Peyer's patch (tissue), 4 donors: ENCODE measurements at regions not wholly inside any gene's neighbourhood (a gene's known extent, or its start where the extent isn't known, plus 50 kb on each side); places are given as distances from the start of the nearest gene placed in this dataset.

Source experiments
- DNase-seq, 3 donors: peaks; one replicate each; pipeline ENCODE4 v3.0.0-alpha.2; 2017 to 2019
- H3K27ac ChIP-seq, 4 donors: fragments of 200-600 bp; sonication (generic); one replicate each; pipeline ENCODE4 v1.5.1; 2016 to 2019
- H3K27me3 ChIP-seq, 2 donors: fragments of 200-600 bp; sonication (generic); one replicate each; pipeline ENCODE4 v1.5.1; 2019
- H3K36me3 ChIP-seq, 3 donors: fragments of 200-600 bp; sonication (generic); one replicate each; pipeline ENCODE4 v1.5.1; 2016 to 2019
- H3K4me1 ChIP-seq, 4 donors: fragments of 200-600 bp; sonication (generic); one replicate each; pipeline ENCODE4 v1.5.1; 2016 to 2019
- H3K4me3 ChIP-seq, 4 donors: fragments of 200-600 bp; sonication (generic); 1 replicate in 3 of 4; 2 replicates in 1 of 4; pipeline ENCODE4 v1.5.1; 2016 to 2019; ENCODE audit warnings: mild to moderate bottlenecking in 1 of 4
- H3K9me3 ChIP-seq, 4 donors: fragments of 200-600 bp; sonication (generic); one replicate each; pipeline ENCODE4 v1.5.1; 2016 to 2019; ENCODE audit warnings: mild to moderate bottlenecking in 1 of 4
- POLR2A ChIP-seq, 2 donors: fragments of 450-650 bp; IDR thresholded peaks; one replicate each; pipeline ENCODE4 v1.5.1; 2017; ENCODE audit warnings: antibody characterized with exemption in 2 of 2, mild to moderate bottlenecking in 2 of 2, moderate library complexity in 2 of 2
- TF ChIP-seq, protein P1 (sequence below), 6 experiments: fragments of 450-650 bp in 4 of 6; fragments of 200-600 bp in 2 of 6; sonication (generic) in 1 of 6; IDR thresholded peaks; one replicate each; pipeline ENCODE4 v1.5.1; 2017 to 2019; ENCODE audit warnings: antibody characterized with exemption in 6 of 6, mild to moderate bottlenecking in 3 of 6, moderate library complexity in 1 of 6

DNA sequence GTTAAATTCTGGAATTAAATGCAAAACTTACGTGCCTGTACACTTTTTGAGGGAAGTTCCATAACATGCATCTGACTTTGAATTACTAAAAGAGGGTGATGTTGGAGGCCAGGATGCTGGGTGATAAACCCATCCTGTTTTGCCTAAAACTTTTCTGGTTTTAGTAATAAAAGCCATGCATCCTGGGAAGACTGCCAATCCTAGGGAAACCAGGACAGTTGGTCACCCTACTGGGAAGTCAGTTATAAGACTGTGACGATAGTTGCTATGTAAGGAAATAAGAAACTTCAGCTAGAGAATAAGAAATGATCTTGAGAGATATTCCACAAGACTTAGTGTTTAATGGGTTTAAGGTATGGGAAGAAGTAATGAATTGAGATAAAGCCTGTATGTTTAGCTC, 336.6 kb upstream of the LYPLAL1 start:
- DNase-seq: no peak
- TF ChIP-seq, protein P1, sequence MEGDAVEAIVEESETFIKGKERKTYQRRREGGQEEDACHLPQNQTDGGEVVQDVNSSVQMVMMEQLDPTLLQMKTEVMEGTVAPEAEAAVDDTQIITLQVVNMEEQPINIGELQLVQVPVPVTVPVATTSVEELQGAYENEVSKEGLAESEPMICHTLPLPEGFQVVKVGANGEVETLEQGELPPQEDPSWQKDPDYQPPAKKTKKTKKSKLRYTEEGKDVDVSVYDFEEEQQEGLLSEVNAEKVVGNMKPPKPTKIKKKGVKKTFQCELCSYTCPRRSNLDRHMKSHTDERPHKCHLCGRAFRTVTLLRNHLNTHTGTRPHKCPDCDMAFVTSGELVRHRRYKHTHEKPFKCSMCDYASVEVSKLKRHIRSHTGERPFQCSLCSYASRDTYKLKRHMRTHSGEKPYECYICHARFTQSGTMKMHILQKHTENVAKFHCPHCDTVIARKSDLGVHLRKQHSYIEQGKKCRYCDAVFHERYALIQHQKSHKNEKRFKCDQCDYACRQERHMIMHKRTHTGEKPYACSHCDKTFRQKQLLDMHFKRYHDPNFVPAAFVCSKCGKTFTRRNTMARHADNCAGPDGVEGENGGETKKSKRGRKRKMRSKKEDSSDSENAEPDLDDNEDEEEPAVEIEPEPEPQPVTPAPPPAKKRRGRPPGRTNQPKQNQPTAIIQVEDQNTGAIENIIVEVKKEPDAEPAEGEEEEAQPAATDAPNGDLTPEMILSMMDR (IDR thresholded peaks at IDR 0.05): no peak
- no peak for TF ChIP-seq POLR2A (IDR thresholded peaks at IDR 0.05)
- H3K4me1 ChIP-seq: no peaks in the 10 kb centered on the region
- no peak overlapping the region for H3K4me3 ChIP-seq
- H3K27ac ChIP-seq: no peak overlapping the region
- no peaks in the 10 kb centered on the region for H3K9me3 ChIP-seq
- H3K36me3 ChIP-seq: no peaks in the 10 kb centered on the region
- H3K27me3 ChIP-seq: no peaks in the 10 kb centered on the region

DNA sequence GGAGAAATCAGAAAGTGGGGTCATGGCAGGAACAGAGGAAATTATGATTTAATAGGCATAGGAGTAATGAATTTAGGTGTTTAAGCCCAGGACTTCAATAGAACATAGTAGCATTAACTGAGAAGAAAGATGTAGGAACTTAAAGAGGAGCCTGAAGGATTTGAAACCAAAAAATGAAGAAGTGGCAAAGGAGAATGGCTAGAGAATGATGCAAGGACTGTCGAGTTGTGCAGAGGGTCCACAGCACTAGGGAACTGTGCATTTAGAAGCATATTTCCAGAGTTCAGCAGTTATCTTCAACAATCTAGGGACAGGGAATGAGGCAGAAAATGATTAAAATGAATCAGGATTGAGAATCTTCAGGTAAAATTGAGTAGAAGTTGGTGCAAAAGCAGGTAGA, 328.1 kb upstream of the LYPLAL1 start:
- TF ChIP-seq POLR2A (IDR thresholded peaks at IDR 0.05): no peak
- TF ChIP-seq, protein P1 (IDR thresholded peaks at IDR 0.05): no peak
- H3K27me3 ChIP-seq: no peaks in the 10 kb centered on the region
- H3K4me3 ChIP-seq: no peak overlapping the region
- no peaks in the 10 kb centered on the region for H3K36me3 ChIP-seq
- no peak for DNase-seq
- H3K4me1 ChIP-seq: no peaks in the 10 kb centered on the region
- H3K27ac ChIP-seq: no peak overlapping the region
- no peaks in the 10 kb centered on the region for H3K9me3 ChIP-seq

DNA sequence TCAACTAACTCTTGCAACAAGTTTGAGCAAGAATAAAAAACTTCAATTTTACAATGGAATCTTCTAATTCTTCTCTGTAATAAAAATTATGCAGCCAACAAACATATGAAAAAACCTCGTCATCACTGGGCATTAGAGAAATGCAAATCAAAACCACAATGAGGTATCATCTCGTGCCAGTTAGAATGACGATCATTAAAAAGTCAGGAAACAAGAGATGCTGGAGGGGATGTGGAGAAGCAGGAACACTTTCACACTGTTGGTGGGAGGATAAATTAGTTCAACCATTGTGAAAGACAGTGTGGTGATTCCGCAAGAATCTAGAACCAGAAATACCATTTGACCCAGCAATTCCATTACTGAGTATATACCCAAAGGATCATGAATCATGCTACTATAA, 327.5 kb upstream of the LYPLAL1 start:
- TF ChIP-seq, protein P1 (IDR thresholded peaks at IDR 0.05): no peak
- TF ChIP-seq POLR2A (IDR thresholded peaks at IDR 0.05): no peak
- H3K36me3 ChIP-seq: no peaks in the 10 kb centered on the region
- no peaks in the 10 kb centered on the region for H3K9me3 ChIP-seq
- H3K27me3 ChIP-seq: no peaks in the 10 kb centered on the region
- H3K27ac ChIP-seq: no peak overlapping the region
- H3K4me3 ChIP-seq: no peak overlapping the region
- H3K4me1 ChIP-seq: no peaks in the 10 kb centered on the region
- no peak for DNase-seq

DNA sequence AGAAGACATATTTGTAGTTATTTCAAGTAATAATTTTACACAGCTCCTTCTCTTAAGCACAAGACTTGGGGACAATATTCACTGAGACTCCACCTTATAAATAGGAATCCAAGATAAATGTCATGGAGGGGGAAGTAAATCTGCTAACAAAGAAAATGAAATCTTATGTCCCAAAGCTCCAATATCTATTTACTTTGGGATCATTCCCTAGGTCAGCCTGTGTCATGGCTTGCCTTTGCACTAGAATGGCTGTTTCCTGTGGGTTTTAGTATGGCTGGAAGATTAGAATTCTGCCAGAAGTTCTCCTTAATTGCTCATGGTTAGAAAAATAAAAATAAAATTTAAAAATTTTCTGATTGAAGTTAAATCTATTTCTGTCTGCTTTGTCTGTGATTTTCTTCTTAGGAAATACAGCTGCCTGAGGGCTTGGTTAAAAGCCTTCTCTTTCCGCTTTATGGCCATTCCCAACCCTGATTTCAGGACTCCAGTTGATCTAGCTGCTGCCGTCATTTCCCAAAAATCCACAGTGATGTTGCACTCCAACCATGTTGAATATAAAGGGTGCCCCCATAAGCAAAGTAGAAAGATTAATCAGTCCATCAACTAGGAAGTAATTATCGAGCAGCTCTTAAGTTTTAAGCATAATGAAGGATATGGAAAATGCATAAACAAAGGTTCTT, 326.4 kb upstream of the LYPLAL1 start:
- no peaks in the 10 kb centered on the region for H3K36me3 ChIP-seq
- H3K27me3 ChIP-seq: no peaks in the 10 kb centered on the region
- TF ChIP-seq, protein P1 (IDR thresholded peaks at IDR 0.05): no peak
- no peak for TF ChIP-seq POLR2A (IDR thresholded peaks at IDR 0.05)

DNA sequence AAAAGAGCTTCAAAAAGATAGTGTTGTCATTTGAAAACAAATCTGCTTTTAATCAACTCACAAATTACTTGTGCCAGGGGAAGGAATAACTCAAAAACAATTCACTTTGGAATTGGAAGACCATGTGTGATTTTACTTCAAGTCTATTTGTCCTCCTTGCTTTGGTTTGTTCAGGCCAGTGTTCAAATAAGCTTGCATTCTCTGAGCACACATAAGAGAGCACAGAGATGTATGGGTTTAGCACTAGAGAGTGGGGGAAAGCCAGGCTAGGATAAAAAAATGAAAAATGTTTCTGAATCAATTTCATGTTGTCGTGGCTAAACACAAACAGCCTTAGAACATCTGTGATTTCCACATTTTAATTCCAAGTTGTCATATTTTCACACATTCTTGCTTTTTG, 325.7 kb upstream of the LYPLAL1 start:
- TF ChIP-seq, protein P1 (IDR thresholded peaks at IDR 0.05): no peak
- TF ChIP-seq POLR2A (IDR thresholded peaks at IDR 0.05): no peak
- Histone ChIP-seq H3K27me3 (no peaks in the 10 kb centered on the region), H3K4me1 (no peaks in the 10 kb centered on the region), H3K9me3 (no peaks in the 10 kb centered on the region), H3K27ac (no peak overlapping the region), H3K36me3 (no peaks in the 10 kb centered on the region), H3K4me3 (no peak overlapping the region)
- DNase-seq: no peak

More for the DNA sequence above, 326.4 kb upstream of the LYPLAL1 start:
- H3K27ac ChIP-seq: no peak overlapping the region
- no peak for DNase-seq
- H3K4me1 ChIP-seq: no peaks in the 10 kb centered on the region
- H3K4me3 ChIP-seq: no peak overlapping the region
- no peaks in the 10 kb centered on the region for H3K9me3 ChIP-seq

DNA sequence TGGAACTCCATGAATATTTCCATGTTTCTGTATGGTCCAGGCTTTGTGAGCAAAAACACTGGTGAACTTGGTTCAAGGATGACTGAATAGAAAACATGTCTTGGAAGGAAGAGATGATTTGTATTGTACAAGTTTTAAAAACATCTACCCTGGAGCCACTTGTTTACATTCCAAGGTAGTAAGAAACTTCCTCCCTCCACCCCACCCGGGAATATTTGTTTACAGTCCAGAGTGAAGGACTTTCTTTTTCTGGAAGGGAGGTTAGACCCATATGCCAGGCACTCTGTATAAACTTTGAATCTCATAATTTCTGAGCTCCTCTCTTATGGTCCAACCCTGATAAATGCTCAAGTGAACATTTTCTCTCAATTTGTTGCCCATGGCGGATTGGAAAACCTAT, 323.3 kb upstream of the LYPLAL1 start:
- Histone ChIP-seq H3K4me3 (no peak overlapping the region), H3K27me3 (no peaks in the 10 kb centered on the region), H3K27ac (no peak overlapping the region), H3K36me3 (no peaks in the 10 kb centered on the region), H3K9me3 (no peaks in the 10 kb centered on the region), H3K4me1 (no peaks in the 10 kb centered on the region)
- no peak for DNase-seq
- TF ChIP-seq, protein P1 (IDR thresholded peaks at IDR 0.05): no peak
- TF ChIP-seq POLR2A (IDR thresholded peaks at IDR 0.05): no peak
